ENCODE measurements at regions not wholly inside any gene's neighbourhood (a gene's known extent, or its start where the extent isn't known, plus 50 kb on each side); places are given as distances from the start of the nearest gene placed in this dataset.

DNA sequence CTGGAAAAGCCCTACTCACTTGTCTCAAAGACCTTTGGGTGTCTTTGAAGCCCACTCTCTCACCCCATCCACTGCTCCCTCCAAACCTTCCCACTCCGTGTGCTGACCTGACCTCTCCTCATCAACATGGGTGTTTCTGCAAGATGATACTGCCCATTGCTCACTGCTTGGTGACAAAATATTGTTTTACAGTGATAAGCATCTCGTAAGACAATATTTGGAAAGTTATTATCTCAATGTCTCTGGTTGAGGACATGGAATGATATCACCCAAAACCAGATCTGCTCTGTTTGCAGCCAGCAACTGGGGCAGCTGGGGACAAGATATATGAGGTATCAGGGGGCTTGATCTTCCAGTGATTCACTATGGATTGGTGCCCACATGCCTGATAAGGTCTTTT lies 195.8 kb downstream of the SALL1 start:
- Histone ChIP-seq H3K36me3 (replicated peaks; ENCODE audit: insufficient read depth, low read depth) (no peaks in the 10 kb centered on the region), H3K27ac (no peak overlapping the region), H3K4me1 (ENCODE audit: insufficient read depth) (no peaks in the 10 kb centered on the region), H3K27me3 (no peaks in the 10 kb centered on the region), H3K9me3 (ENCODE audit: low read depth) (no peaks in the 10 kb centered on the region), H4K20me1 (ENCODE audit: insufficient read depth, poor library complexity, severe bottlenecking) (no peaks in the 10 kb centered on the region), H3K79me2 (no peaks in the 10 kb centered on the region), H3K4me2 (no peak overlapping the region), H2AFZ (no peak overlapping the region), H3K9me2 (replicated peaks; ENCODE audit: insufficient read depth) (no peaks in the 10 kb centered on the region), H3K4me3 (no peak overlapping the region)
- WGBS (ENCODE audit: low lambda C conversion rate, missing lambda C conversion rate): 51% methylated on average over 2 of the region's 2 CpGs
- DNase-seq (ENCODE audit: low spot score): no peak
- TF ChIP-seq EZH2 (IDR thresholded peaks at IDR 0.05; ENCODE audit: borderline replicate concordance) (no peak), EZH2phosphoT487 (IDR thresholded peaks at IDR 0.05; ENCODE audit: low read depth, severe bottlenecking, unreplicated experiment) (no peak)
- TF ChIP-seq, protein P1, sequence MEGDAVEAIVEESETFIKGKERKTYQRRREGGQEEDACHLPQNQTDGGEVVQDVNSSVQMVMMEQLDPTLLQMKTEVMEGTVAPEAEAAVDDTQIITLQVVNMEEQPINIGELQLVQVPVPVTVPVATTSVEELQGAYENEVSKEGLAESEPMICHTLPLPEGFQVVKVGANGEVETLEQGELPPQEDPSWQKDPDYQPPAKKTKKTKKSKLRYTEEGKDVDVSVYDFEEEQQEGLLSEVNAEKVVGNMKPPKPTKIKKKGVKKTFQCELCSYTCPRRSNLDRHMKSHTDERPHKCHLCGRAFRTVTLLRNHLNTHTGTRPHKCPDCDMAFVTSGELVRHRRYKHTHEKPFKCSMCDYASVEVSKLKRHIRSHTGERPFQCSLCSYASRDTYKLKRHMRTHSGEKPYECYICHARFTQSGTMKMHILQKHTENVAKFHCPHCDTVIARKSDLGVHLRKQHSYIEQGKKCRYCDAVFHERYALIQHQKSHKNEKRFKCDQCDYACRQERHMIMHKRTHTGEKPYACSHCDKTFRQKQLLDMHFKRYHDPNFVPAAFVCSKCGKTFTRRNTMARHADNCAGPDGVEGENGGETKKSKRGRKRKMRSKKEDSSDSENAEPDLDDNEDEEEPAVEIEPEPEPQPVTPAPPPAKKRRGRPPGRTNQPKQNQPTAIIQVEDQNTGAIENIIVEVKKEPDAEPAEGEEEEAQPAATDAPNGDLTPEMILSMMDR (IDR thresholded peaks at IDR 0.05; ENCODE audit: poor library complexity): no peak

GRCh38 chr16:50954469-50954868 lies 196.6 kb downstream of the SALL1 start:
- 84% methylated on average over 9 of the region's 9 CpGs for WGBS (ENCODE audit: low lambda C conversion rate, missing lambda C conversion rate)

GRCh38 chr16:50953290-50953689 lies 197.8 kb downstream of the SALL1 start:
- no peak overlapping the region for H3K27ac ChIP-seq
- no peaks in the 10 kb centered on the region for H3K9me2 ChIP-seq (replicated peaks; ENCODE audit: insufficient read depth)
- H3K9me3 ChIP-seq (ENCODE audit: low read depth): no peaks in the 10 kb centered on the region
- H3K27me3 ChIP-seq: no peaks in the 10 kb centered on the region
- H3K4me2 ChIP-seq: no peak overlapping the region
- TF ChIP-seq, protein P1 (IDR thresholded peaks at IDR 0.05; ENCODE audit: poor library complexity): no peak
- H3K36me3 ChIP-seq (replicated peaks; ENCODE audit: insufficient read depth, low read depth): no peaks in the 10 kb centered on the region
- no peak overlapping the region for H2AFZ ChIP-seq
- no peak overlapping the region for H3K4me3 ChIP-seq
- no peaks in the 10 kb centered on the region for H4K20me1 ChIP-seq (ENCODE audit: insufficient read depth, poor library complexity, severe bottlenecking)
- no peaks in the 10 kb centered on the region for H3K79me2 ChIP-seq
- H3K4me1 ChIP-seq (ENCODE audit: insufficient read depth): no peaks in the 10 kb centered on the region
- 74% methylated on average over 2 of the region's 2 CpGs for WGBS (ENCODE audit: low lambda C conversion rate, missing lambda C conversion rate)
- DNase-seq (ENCODE audit: low spot score): no peak

More at GRCh38 chr16:50954469-50954868, 196.6 kb downstream of the SALL1 start:
- no peak for TF ChIP-seq EZH2phosphoT487 (IDR thresholded peaks at IDR 0.05; ENCODE audit: low read depth, severe bottlenecking, unreplicated experiment)
- TF ChIP-seq EZH2 (IDR thresholded peaks at IDR 0.05; ENCODE audit: borderline replicate concordance): no peak
- Histone ChIP-seq H3K4me2 (no peak overlapping the region), H3K4me1 (ENCODE audit: insufficient read depth) (no peaks in the 10 kb centered on the region), H3K27ac (no peak overlapping the region), H3K9me3 (ENCODE audit: low read depth) (no peaks in the 10 kb centered on the region), H3K79me2 (no peaks in the 10 kb centered on the region), H3K9me2 (replicated peaks; ENCODE audit: insufficient read depth) (no peaks in the 10 kb centered on the region), H2AFZ (no peak overlapping the region), H3K4me3 (no peak overlapping the region), H3K36me3 (replicated peaks; ENCODE audit: insufficient read depth, low read depth) (no peaks in the 10 kb centered on the region), H3K27me3 (no peaks in the 10 kb centered on the region), H4K20me1 (ENCODE audit: insufficient read depth, poor library complexity, severe bottlenecking) (no peaks in the 10 kb centered on the region)
- no peak for DNase-seq (ENCODE audit: low spot score)

- TF ChIP-seq EZH2 (IDR thresholded peaks at IDR 0.05; ENCODE audit: borderline replicate concordance): no peak
- no peak for TF ChIP-seq EZH2phosphoT487 (IDR thresholded peaks at IDR 0.05; ENCODE audit: low read depth, severe bottlenecking, unreplicated experiment)
- TF ChIP-seq, protein P1 (IDR thresholded peaks at IDR 0.05; ENCODE audit: poor library complexity): no peak
- Histone ChIP-seq H2AFZ (no peak overlapping the region), H3K9me3 (ENCODE audit: low read depth) (no peaks in the 10 kb centered on the region), H3K79me2 (no peaks in the 10 kb centered on the region), H3K36me3 (replicated peaks; ENCODE audit: insufficient read depth, low read depth) (no peaks in the 10 kb centered on the region), H4K20me1 (ENCODE audit: insufficient read depth, poor library complexity, severe bottlenecking) (no peaks in the 10 kb centered on the region), H3K27me3 (no peaks in the 10 kb centered on the region), H3K9me2 (replicated peaks; ENCODE audit: insufficient read depth) (no peaks in the 10 kb centered on the region), H3K4me1 (ENCODE audit: insufficient read depth) (no peaks in the 10 kb centered on the region), H3K4me3 (no peak overlapping the region), H3K4me2 (no peak overlapping the region), H3K27ac (no peak overlapping the region)
- whole genome bisulfite sequencing (ENCODE audit: low lambda C conversion rate, missing lambda C conversion rate): 84% methylated on average over 3 of the region's 3 CpGs
- no peak for DNase-seq (ENCODE audit: low spot score)
Measured at GRCh38 chr16:50950955-50951354, 200.1 kb downstream of the SALL1 start.
